H9 (cell line): ENCODE measurements at regions not wholly inside any gene's neighbourhood (a gene's known extent, or its start where the extent isn't known, plus 50 kb on each side); places are given as distances from the start of the nearest gene placed in this dataset.

Experiments
- DNase-seq: peaks from one replicate; pipeline ENCODE4 v3.0.0-alpha.2; 2017
- H2AFZ ChIP-seq: one replicate; pipeline ENCODE4 v1.6.1; 2013; ENCODE audit warnings: mild to moderate bottlenecking, low read length, control low read depth, moderate library complexity
- H2AK5ac ChIP-seq: 2 replicates; pipeline ENCODE4 v1.6.1; 2013; ENCODE audit warnings: low read length, control low read depth, mixed read lengths; ENCODE audit not compliant: insufficient read length
- H2BK120ac ChIP-seq: one replicate; pipeline ENCODE4 v1.6.1; 2013; ENCODE audit warnings: low read depth, mild to moderate bottlenecking, low read length, control low read depth, inconsistent platforms; ENCODE audit not compliant: poor library complexity, severe bottlenecking
- H2BK12ac ChIP-seq: 2 replicates; pipeline ENCODE4 v1.6.1; 2013; ENCODE audit warnings: low read length, control low read depth, mixed read lengths, low read depth; ENCODE audit not compliant: insufficient read length
- H2BK15ac ChIP-seq: 2 replicates; pipeline ENCODE4 v1.6.1; 2013; ENCODE audit warnings: low read depth, low read length, control low read depth
- H2BK20ac ChIP-seq: one replicate; pipeline ENCODE4 v1.6.1; 2013; ENCODE audit warnings: low read depth, mild to moderate bottlenecking, low read length, control low read depth, inconsistent platforms; ENCODE audit not compliant: poor library complexity, severe bottlenecking
- H2BK5ac ChIP-seq: 2 replicates; pipeline ENCODE4 v1.6.1; 2013; ENCODE audit warnings: low read length, control low read depth, mixed read lengths; ENCODE audit not compliant: insufficient read length
- H3K14ac ChIP-seq: 2 replicates; pipeline ENCODE4 v1.6.1; 2013; ENCODE audit warnings: low read length, control low read depth; ENCODE audit not compliant: insufficient read depth
- H3K18ac ChIP-seq: 2 replicates; pipeline ENCODE4 v1.6.1; 2013; ENCODE audit warnings: low read depth, mild to moderate bottlenecking, mixed read lengths, low read length, control low read depth; ENCODE audit not compliant: insufficient read length
- H3K23ac ChIP-seq: 2 replicates; pipeline ENCODE4 v1.6.1; 2013; ENCODE audit warnings: low read length, control low read depth, mixed read lengths, low read depth; ENCODE audit not compliant: insufficient read length
- H3K23me2 ChIP-seq: 2 replicates; pipeline ENCODE4 v1.6.1; 2013; ENCODE audit warnings: low read depth, mild to moderate bottlenecking, mixed read lengths, low read length, control low read depth; ENCODE audit not compliant: insufficient read length, poor library complexity, severe bottlenecking
- H3K27ac ChIP-seq: 2 replicates; pipeline ENCODE4 v1.5.1; 2013; ENCODE audit warnings: low read length, control low read depth, mixed read lengths, low read depth; ENCODE audit not compliant: insufficient read length
- H3K27me3 ChIP-seq: 2 replicates; pipeline ENCODE4 v1.6.1; 2013; ENCODE audit warnings: low read length, control low read depth, inconsistent platforms; ENCODE audit not compliant: insufficient read depth
- H3K4ac ChIP-seq: 2 replicates; pipeline ENCODE4 v1.6.1; 2013; ENCODE audit warnings: low read depth, mild to moderate bottlenecking, control low read depth, inconsistent platforms, low read length, moderate library complexity
- H3K4me1 ChIP-seq: 2 replicates; pipeline ENCODE4 v1.6.1; 2013; ENCODE audit warnings: low read length, control low read depth, inconsistent platforms; ENCODE audit not compliant: insufficient read depth
- H3K4me2 ChIP-seq: 2 replicates; pipeline ENCODE4 v1.6.1; 2013; ENCODE audit warnings: low read length, control low read depth, mixed read lengths; ENCODE audit not compliant: insufficient read length, insufficient read depth
- H3K56ac ChIP-seq: 2 replicates; pipeline ENCODE4 v1.6.1; 2013; ENCODE audit warnings: low read depth, mild to moderate bottlenecking, mixed read lengths, low read length, control low read depth; ENCODE audit not compliant: insufficient read length
- H3K79me1 ChIP-seq: 2 replicates; pipeline ENCODE4 v1.6.1; 2013; ENCODE audit warnings: low read depth, mild to moderate bottlenecking, moderate library complexity, low read length, control low read depth, inconsistent platforms; ENCODE audit not compliant: insufficient read depth, poor library complexity, severe bottlenecking
- H3K79me2 ChIP-seq: 2 replicates; pipeline ENCODE4 v1.6.1; 2013; ENCODE audit warnings: low read length, control low read depth, inconsistent platforms; ENCODE audit not compliant: insufficient read depth
- H3K9ac ChIP-seq: 2 replicates; pipeline ENCODE4 v1.6.1; 2013; ENCODE audit warnings: low read length, control low read depth, mixed read lengths; ENCODE audit not compliant: insufficient read length; ENCODE audit errors: extremely low read depth
- H3K9me3 ChIP-seq: one replicate; pipeline ENCODE4 v1.6.1; 2013; ENCODE audit warnings: low read depth, low read length, inconsistent platforms; ENCODE audit not compliant: control insufficient read depth
- H3T11ph ChIP-seq: one replicate; pipeline ENCODE4 v1.6.1; 2013; ENCODE audit warnings: mild to moderate bottlenecking, low read length, control low read depth, inconsistent platforms
- H4K20me1 ChIP-seq: one replicate; pipeline ENCODE4 v1.6.1; 2013; ENCODE audit not compliant: control insufficient read depth, insufficient read length, insufficient read depth
- H4K5ac ChIP-seq: 2 replicates; pipeline ENCODE4 v1.6.1; 2013; ENCODE audit warnings: low read depth, mild to moderate bottlenecking, mixed read lengths, low read length, control low read depth; ENCODE audit not compliant: insufficient read length
- H4K8ac ChIP-seq: replicated peaks from 2 replicates; pipeline ENCODE4 v1.6.1; 2013; ENCODE audit warnings: low read length, control low read depth, mixed read lengths, low read depth; ENCODE audit not compliant: insufficient read length
- H4K91ac ChIP-seq: 2 replicates; pipeline ENCODE4 v1.6.1; 2013; ENCODE audit warnings: low read depth, mild to moderate bottlenecking, moderate library complexity, mixed read lengths, low read length, control low read depth; ENCODE audit not compliant: insufficient read length
- H3K27ac Mint-ChIP-seq, 3 experiments: 2 replicates in 2 of 3; 3 replicates in 1 of 3; pipeline ENCODE4 v1.8.0; 2020 to 2021; ENCODE audit warnings: mixed read lengths in 3 of 3, mild to moderate bottlenecking in 1 of 3, moderate library complexity in 1 of 3
- H3K27me3 Mint-ChIP-seq: 2 replicates; pipeline ENCODE4 v1.8.0; 2021; ENCODE audit warnings: low read depth, mild to moderate bottlenecking, moderate library complexity, mixed read lengths
- H3K36me3 Mint-ChIP-seq, 3 experiments: 2 replicates in 2 of 3; 3 replicates in 1 of 3; pipeline ENCODE4 v1.8.0; 2020 to 2021; ENCODE audit warnings: low read depth in 3 of 3, mixed read lengths in 3 of 3; ENCODE audit not compliant: insufficient read depth in 1 of 3
- H3K4me1 Mint-ChIP-seq, 2 experiments: 2 replicates each; pipeline ENCODE4 v1.8.0; 2020; ENCODE audit warnings: mixed read lengths in 2 of 2
- H3K4me3 Mint-ChIP-seq, 2 experiments: 2 replicates in 1 of 2; 3 replicates in 1 of 2; pipeline ENCODE4 v1.8.0; 2020 to 2021; ENCODE audit warnings: mild to moderate bottlenecking in 2 of 2, mixed read lengths in 2 of 2, moderate library complexity in 1 of 2
- H3K9me3 Mint-ChIP-seq, 2 experiments: 2 replicates in 1 of 2; 3 replicates in 1 of 2; pipeline ENCODE4 v1.8.0; 2020; ENCODE audit warnings: mild to moderate bottlenecking in 2 of 2, mixed read lengths in 2 of 2, moderate library complexity in 1 of 2
- CTCF ChIP-seq: fragments of 200-600 bp; sonication (generic); conservative IDR thresholded peaks from 3 replicates; pipeline ENCODE4 v1.8.0; 2021; ENCODE audit warnings: antibody characterized with exemption, mild to moderate bottlenecking
- WGBS: extraction: QIAGEN DNeasy Blood & Tissue Kit; methylation state at CpG from one replicate; pipeline ENCODE4 v1.1.7; 2013; ENCODE audit warnings: missing lambda C conversion rate, low lambda C conversion rate, mixed read lengths; ENCODE audit not compliant: insufficient read length; ENCODE audit errors: extremely low coverage; 5-methylcytosine and 5-hydroxymethylcytosine counted together

- H2BK15ac ChIP-seq, result no peak overlapping the region
- H4K20me1 ChIP-seq, result no peaks in the 10 kb centered on the region
- no peak overlapping the region for H2BK5ac ChIP-seq
- no peak for DNase-seq
- H3K23me2 ChIP-seq, result no peaks in the 10 kb centered on the region
- no peak overlapping the region for H3K56ac ChIP-seq
- no peak overlapping the region for H3K27ac ChIP-seq
- no peak overlapping the region for H2BK12ac ChIP-seq
- H3K9ac ChIP-seq, result no peak overlapping the region
- no peak overlapping the region for H3T11ph ChIP-seq
- H4K8ac ChIP-seq, result no peak overlapping the region
- H3K79me2 ChIP-seq, result no peaks in the 10 kb centered on the region
- H2BK120ac ChIP-seq, result no peak overlapping the region
- no peak overlapping the region for H3K4me3 Mint-ChIP-seq
- H3K23ac ChIP-seq, result no peak overlapping the region
- no peaks in the 10 kb centered on the region for H3K27me3 ChIP-seq
- H4K5ac ChIP-seq, result no peak overlapping the region
- no peaks in the 10 kb centered on the region for H3K4me1 Mint-ChIP-seq
- H4K91ac ChIP-seq, result no peak overlapping the region
- TF ChIP-seq CTCF, result no peak
- no peaks in the 10 kb centered on the region for H3K27me3 Mint-ChIP-seq
- H3K36me3 Mint-ChIP-seq, result no peaks in the 10 kb centered on the region
- H3K18ac ChIP-seq, result no peak overlapping the region
- no peaks in the 10 kb centered on the region for H3K9me3 Mint-ChIP-seq
- H2AK5ac ChIP-seq, result no peak overlapping the region
- no peak overlapping the region for H2AFZ ChIP-seq
- H3K27ac Mint-ChIP-seq, result no peak overlapping the region
- WGBS, result no CpG with 5 or more reads among the region's 1 CpG
- H3K9me3 ChIP-seq, result no peaks in the 10 kb centered on the region
- H3K4me2 ChIP-seq, result no peak overlapping the region
- H3K79me1 ChIP-seq, result no peaks in the 10 kb centered on the region
- H2BK20ac ChIP-seq, result no peak overlapping the region
- no peak overlapping the region for H3K4ac ChIP-seq
- no peaks in the 10 kb centered on the region for H3K4me1 ChIP-seq
- no peak overlapping the region for H3K14ac ChIP-seq
These were observed 298.6 kb upstream of the HNRNPA3 start for GRCh38 chr2:176913955-176914354.
